OCI-LY3 (cell line): ENCODE measurements at regions not wholly inside any gene's neighbourhood (a gene's known extent, or its start where the extent isn't known, plus 50 kb on each side); places are given as distances from the start of the nearest gene placed in this dataset.

Experiments used
- H2AFZ ChIP-seq: fragments of 200-600, 300-600 bp; shearing (Covaris generic); 2 replicates; pipeline ENCODE4 v1.6.0; 2014; ENCODE audit warnings: antibody characterized with exemption, low read depth, low read length
- H3K27ac ChIP-seq: fragments of 200-600, 300-600 bp; sonication (generic); 2 replicates; pipeline ENCODE4 v1.5.1; 2014; ENCODE audit warnings: mild to moderate bottlenecking, low read length, moderate library complexity, mixed read lengths
- H3K27me3 ChIP-seq: fragments of 200-600, 300-600 bp; sonication (generic); 2 replicates; pipeline ENCODE4 v1.6.1; 2014; ENCODE audit warnings: low read depth, low read length, mixed read lengths
- H3K36me3 ChIP-seq: fragments of 200-600, 300-600 bp; sonication (generic); replicated peaks from 2 replicates; pipeline ENCODE3; 2014; ENCODE audit warnings: low read depth, low read length, mixed read lengths
- H3K4me1 ChIP-seq: fragments of 300-600, 200-600 bp; sonication (generic); 2 replicates; pipeline ENCODE4 v1.6.1; 2014; ENCODE audit warnings: low read length, mixed read lengths
- H3K4me2 ChIP-seq: fragments of 200-600, 300-600 bp; sonication (generic); 2 replicates; pipeline ENCODE4 v1.6.1; 2014; ENCODE audit warnings: low read length, mixed read lengths
- H3K4me3 ChIP-seq: fragments of 300-600, 200-600 bp; sonication (generic); 2 replicates; pipeline ENCODE4 v1.5.1; 2014; ENCODE audit warnings: antibody characterized with exemption, mild to moderate bottlenecking, low read length, moderate library complexity
- H3K79me2 ChIP-seq: fragments of 300-600, 200-600 bp; shearing (Covaris generic); 2 replicates; pipeline ENCODE4 v1.6.1; 2014; ENCODE audit warnings: mild to moderate bottlenecking, low read length, mixed read lengths
- H3K9ac ChIP-seq: fragments of 300-600, 200-600 bp; shearing (Covaris generic); 2 replicates; pipeline ENCODE4 v1.6.0; 2014; ENCODE audit warnings: mild to moderate bottlenecking, low read length, moderate library complexity
- H3K9me3 ChIP-seq: fragments of 200-600, 300-600 bp; shearing (Covaris generic); 2 replicates; pipeline ENCODE4 v1.6.1; 2014; ENCODE audit warnings: low read length, mixed read lengths; ENCODE audit not compliant: insufficient read depth
- H4K20me1 ChIP-seq: fragments of 200-600, 300-600 bp; sonication (generic); 2 replicates; pipeline ENCODE4 v1.6.1; 2016; ENCODE audit warnings: low read length, mixed read lengths; ENCODE audit not compliant: insufficient read depth
- CTCF ChIP-seq: fragments of 200-600, 300-600 bp; sonication (generic); IDR thresholded peaks from 2 replicates; pipeline ENCODE4 v1.5.1; 2014; ENCODE audit warnings: antibody characterized with exemption, low read length, low read depth
- EZH2phosphoT487 ChIP-seq: fragments of 200-600 bp; shearing (Covaris generic); IDR thresholded peaks from 2 replicates; pipeline ENCODE4 v1.6.1; 2018; ENCODE audit warnings: antibody characterized with exemption, mixed run types, low read depth

DNA sequence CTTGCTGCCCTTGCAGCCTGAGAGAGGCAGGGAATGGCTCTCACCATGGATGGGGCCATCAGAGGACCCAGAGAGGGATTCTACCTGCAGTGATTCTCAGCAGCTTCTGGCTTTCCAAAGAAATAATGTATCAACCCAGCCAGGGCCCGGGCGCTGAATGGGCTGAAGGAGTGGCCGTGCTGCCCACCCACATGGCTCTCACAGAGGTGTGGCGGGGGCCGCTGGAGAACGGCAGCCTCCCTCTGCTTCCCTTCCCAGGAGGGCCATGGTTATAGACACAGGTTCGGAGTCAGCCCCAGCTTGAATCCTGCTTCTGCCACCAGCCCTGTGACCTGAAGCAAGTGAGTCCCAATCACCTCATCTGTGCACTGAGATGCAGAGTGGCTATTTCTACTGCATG is 82.7 kb downstream of the THAP12 start:
- no peak overlapping the region for H3K27ac ChIP-seq
- peaks cover 49% of the 10 kb centered on the region for H3K27me3 ChIP-seq
- TF ChIP-seq CTCF (no peak), EZH2phosphoT487 (no peak)
- H3K4me2 ChIP-seq = no peak overlapping the region
- H3K4me3 ChIP-seq = no peak overlapping the region
- no peak overlapping the region for H3K9ac ChIP-seq
- H2AFZ ChIP-seq = no peak overlapping the region
- no peaks in the 10 kb centered on the region for H3K36me3 ChIP-seq
- no peaks in the 10 kb centered on the region for H4K20me1 ChIP-seq
- no peaks in the 10 kb centered on the region for H3K79me2 ChIP-seq
- peaks cover 8% of the 10 kb centered on the region for H3K4me1 ChIP-seq
- H3K9me3 ChIP-seq = no peaks in the 10 kb centered on the region

DNA sequence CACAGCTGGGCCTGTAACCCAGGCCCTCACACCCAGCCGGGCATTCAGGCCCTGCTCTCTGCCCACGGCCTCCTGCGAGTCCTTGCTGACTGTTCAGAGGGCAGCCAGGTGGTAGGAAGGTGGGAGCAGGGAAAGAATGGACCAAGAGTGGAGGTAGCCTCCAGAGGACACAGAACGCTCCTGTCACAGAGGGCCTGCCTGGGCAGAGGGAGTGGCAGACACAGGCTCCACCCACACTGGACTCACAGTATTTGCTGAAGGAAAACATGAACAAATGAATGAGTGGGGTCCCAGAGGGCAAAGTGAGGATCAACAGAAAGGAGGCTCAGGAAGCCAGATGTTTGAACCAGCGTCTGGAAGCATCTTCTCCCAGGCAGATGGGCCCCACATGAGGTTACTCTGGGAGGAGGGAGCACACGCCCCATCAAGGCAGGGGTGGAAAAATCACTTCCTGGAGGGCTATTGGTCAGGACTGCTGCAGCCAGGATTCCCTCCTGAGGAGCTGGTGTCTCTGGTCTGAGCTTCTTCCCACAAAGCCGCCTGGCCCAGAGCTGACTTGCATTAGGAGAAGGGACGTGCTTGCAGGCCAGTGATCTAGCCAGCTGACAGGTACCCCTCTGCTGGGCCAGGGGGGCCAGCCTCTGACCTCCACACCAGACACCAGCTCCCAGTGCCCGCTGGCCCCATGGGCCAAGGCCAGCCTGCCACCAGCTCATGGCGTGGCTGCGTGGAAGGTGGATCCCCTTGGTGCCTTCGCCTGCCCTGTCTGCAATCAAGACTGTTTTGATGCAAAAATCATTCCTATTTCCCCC is 84.0 kb downstream of the THAP12 start:
- TF ChIP-seq EZH2phosphoT487 (no peak), CTCF (no peak)
- Histone ChIP-seq H3K79me2 (no peaks in the 10 kb centered on the region), H3K9me3 (no peaks in the 10 kb centered on the region), H3K9ac (no peak overlapping the region), H4K20me1 (no peaks in the 10 kb centered on the region), H3K27ac (no peak overlapping the region), H3K36me3 (no peaks in the 10 kb centered on the region), H3K4me2 (no peak overlapping the region), H3K27me3 (peaks cover 36% of the 10 kb centered on the region), H2AFZ (no peak overlapping the region), H3K4me1 (peaks cover 21% of the 10 kb centered on the region), H3K4me3 (no peak overlapping the region)

GRCh38 chr11:76293189-76293631 is 86.9 kb upstream of the WNT11 start:
- Histone ChIP-seq H3K9me3 (no peaks in the 10 kb centered on the region), H3K4me3 (peak overlapping the region; percentile 59), H3K4me1 (peaks cover 39% of the 10 kb centered on the region), H3K4me2 (peak overlapping the region; percentile 79), H3K79me2 (no peaks in the 10 kb centered on the region), H3K27me3 (peaks cover 44% of the 10 kb centered on the region), H3K27ac (peak overlapping the region; percentile 62), H4K20me1 (no peaks in the 10 kb centered on the region), H3K9ac (peak overlapping the region; percentile 8; the same call in 1 of the 2 replicates), H3K36me3 (no peaks in the 10 kb centered on the region), H2AFZ (no peak overlapping the region)
- TF ChIP-seq CTCF (no peak), EZH2phosphoT487 (0 out of 2 replicates have a peak, but pooled peaks have one; percentile 58)

DNA sequence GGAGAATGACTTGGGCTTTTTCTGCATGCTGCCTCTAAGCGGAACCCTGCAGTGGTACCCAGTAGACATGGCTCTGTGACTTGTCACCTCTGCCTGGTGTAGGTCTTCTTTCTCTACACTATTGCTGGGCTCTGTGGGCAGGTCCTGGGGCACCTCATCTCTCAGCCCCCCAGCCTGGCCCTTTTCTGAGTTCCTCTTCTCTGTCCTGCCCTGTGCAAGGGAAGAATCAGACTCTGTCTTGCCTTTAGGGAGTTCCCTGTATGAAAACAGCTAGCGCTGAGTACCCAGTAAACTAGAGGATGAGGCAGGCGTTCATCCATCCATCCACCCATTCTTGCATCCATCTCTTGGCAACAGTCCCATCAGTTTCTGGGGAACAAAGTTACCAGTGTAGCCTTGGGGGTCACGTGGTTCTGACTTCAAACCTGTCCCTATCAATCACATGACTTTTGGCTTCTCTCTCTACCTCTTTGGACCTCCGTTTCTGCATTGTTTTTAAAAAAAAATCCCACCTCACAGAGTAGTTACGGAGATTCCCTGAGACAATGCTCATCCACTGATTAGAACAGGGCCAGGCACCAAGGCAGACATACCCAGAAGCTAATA is 86.4 kb upstream of the WNT11 start:
- peak overlapping the region; percentile 79 for H3K4me2 ChIP-seq
- H3K9me3 ChIP-seq = no peaks in the 10 kb centered on the region
- H3K27me3 ChIP-seq = peaks cover 39% of the 10 kb centered on the region
- no peak overlapping the region for H2AFZ ChIP-seq
- peaks cover 45% of the 10 kb centered on the region for H3K4me1 ChIP-seq
- H3K36me3 ChIP-seq = no peaks in the 10 kb centered on the region
- no peaks in the 10 kb centered on the region for H3K79me2 ChIP-seq
- peak overlapping the region; percentile 8; the same call in 1 of the 2 replicates for H3K9ac ChIP-seq
- no peaks in the 10 kb centered on the region for H4K20me1 ChIP-seq
- TF ChIP-seq CTCF (no peak), EZH2phosphoT487 (no peak)
- H3K27ac ChIP-seq = peak overlapping the region; percentile 62
- H3K4me3 ChIP-seq = peak overlapping the region; percentile 59
